ENCODE measurements at regions not wholly inside any gene's neighbourhood (a gene's known extent, or its start where the extent isn't known, plus 50 kb on each side); places are given as distances from the start of the nearest gene placed in this dataset.

DNA sequence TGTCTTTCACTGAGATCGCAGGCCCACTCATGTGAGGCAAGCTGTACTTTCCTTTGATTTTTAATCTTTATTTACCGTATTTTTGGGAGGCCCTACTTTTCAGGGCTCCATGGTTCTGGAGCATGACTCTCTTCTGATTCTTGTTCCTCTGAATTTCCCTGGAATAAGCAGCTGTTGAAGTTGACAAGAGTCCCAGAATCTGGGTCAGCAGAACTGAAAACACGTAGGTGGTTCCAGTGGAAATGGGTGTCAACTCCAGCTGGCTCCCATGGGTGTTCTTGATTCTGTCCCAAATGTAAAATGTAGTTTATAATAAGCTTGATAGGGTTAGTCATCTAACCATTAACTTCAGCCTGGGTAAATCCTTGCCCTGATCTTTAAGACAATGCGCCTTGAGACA, 409.4 kb downstream of the GATA3 start:
- 69 to 83% (median 82%) methylated on average over 4 of the region's 4 CpGs for WGBS, 3 donors
- no peak overlapping the region for H3K27ac ChIP-seq (ENCODE audit: low read depth, low read length)

- WGBS, 3 donors = 80 to 90% (median 86%) methylated on average over 3 of the region's 3 CpGs
- no peak overlapping the region for H3K27ac ChIP-seq (ENCODE audit: low read depth, low read length)
These were observed 414.0 kb downstream of the GATA3 start for GRCh38 chr10:8468477-8468876.

DNA sequence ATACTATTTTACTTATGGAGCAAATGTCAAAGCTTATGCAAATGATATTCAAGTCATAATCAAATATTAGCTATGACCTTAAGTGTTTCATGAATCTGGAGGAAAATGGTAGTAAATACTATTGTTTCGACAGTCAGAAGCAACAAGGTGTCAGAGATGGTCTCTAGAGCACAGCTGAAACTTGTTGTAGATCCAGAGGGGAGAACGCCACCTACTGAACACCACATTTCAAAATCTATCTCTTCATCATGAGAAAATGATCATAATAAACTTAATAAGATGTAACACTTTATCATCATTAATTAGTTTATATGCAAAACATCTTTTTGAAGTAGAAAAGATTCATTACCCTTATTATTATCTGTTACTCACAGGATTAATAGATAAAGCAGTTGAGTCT, 418.7 kb downstream of the GATA3 start:
- H3K27ac ChIP-seq (ENCODE audit: low read depth, low read length) = no peak overlapping the region
- 52 to 62% (median 61%) methylated on average over 2 of the region's 2 CpGs for WGBS, 3 donors

DNA sequence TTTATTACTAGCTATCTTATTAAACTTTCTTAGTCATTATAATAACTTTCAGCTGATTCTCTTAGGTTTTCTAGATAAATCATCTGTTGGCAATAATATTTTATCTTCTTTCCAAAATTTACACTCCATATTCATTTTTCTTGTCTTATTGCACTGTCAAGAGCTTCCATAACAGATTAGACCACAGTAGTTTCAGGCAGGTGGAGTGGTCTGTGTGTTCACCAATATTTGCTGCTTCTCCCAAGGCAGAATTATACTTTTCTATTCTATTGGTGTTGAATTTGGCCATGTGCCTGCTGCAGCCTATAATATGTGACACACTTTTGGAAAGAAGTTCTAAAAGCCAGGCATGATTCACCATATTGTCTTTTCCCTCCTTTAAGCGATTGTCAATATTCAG, 422.8 kb downstream of the GATA3 start:
- 76 to 91% (median 87%) methylated on average over 1 of the region's 1 CpG for WGBS, 3 donors
- no peak overlapping the region for H3K27ac ChIP-seq (ENCODE audit: low read depth, low read length)

DNA sequence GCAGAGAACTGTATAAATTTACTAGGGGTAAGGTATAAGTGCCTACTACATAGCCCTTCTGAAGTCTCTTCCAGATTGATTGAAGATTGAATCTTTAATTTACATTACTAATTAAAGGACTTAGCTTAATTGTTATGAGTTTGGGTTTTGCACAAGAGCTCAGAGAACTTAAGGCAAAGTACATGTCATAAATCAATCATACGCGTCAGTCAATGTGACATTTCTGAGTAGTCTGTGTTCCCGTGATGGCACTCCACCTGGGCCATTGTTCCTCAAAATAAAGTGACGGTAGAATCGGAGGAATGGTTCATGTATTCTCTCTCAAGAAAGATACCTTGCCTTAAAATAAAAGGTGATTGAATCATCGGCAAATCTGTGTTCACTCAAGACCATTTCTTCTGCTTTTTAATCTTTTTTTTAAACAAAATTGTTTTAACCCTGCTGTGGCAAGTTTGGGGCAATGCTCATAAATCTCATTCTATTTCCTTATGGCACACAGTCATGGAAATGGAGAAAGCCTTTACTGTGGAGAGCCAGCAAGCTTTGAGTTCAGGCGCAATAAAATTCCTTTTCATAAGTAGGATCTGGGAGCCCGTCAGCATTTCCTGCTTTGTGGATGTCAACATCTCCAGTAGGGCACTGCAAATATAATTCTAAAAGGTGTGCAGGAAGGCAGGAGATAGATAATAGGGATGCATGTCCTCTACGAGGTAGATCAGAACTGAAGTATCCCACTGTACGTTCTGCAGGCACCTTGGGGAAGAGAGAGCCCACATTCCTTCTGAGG, 427.4 kb downstream of the GATA3 start:
- WGBS, 3 donors = 59 to 75% (median 65%) methylated on average over 10 of the region's 10 CpGs
- no peak overlapping the region for H3K27ac ChIP-seq (ENCODE audit: low read depth, low read length)

DNA sequence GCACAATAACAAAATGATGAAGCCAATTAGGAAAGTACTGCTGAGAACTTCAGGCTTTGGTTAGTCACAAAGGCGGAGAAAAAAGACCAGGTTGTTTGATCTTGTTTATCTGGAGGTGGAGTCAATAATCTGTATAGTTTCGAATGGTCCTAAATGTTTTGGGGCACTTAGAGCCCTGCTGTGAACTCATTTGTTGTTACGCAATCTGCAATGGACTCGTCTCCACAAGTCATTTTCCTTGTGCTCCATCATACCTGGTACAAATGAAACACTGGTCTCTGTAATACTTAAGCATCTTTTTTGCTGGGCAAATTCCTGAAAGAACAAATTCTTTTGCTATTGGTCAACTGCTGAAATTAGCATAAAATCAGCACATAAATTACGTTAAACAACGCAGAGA, 430.5 kb downstream of the GATA3 start:
- H3K27ac ChIP-seq (ENCODE audit: low read depth, low read length) = no peak overlapping the region
- 61 to 86% (median 84%) methylated on average over 6 of the region's 6 CpGs for WGBS, 3 donors

DNA sequence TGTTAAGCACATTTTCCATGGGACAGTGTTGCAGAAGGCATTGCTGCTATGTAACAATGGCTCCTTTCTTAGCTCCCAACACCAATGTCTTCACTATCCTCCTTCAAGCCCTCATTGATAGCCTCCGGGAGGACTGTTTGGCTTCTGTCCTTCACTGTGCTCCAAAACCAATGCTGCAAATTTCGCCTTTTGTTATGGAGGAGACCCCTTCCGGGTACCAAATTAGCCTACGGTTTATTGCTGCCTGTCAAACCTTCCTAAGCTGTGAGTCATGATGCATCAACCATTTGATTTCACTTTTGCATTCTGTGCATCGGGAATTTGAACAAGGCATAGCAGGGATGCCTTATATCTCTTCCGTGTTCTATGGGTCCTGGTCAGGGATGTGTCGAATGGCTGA, 432.9 kb downstream of the GATA3 start:
- WGBS, 3 donors = 78 to 91% (median 88%) methylated on average over 7 of the region's 7 CpGs
- H3K27ac ChIP-seq (ENCODE audit: low read depth, low read length) = no peak overlapping the region

DNA sequence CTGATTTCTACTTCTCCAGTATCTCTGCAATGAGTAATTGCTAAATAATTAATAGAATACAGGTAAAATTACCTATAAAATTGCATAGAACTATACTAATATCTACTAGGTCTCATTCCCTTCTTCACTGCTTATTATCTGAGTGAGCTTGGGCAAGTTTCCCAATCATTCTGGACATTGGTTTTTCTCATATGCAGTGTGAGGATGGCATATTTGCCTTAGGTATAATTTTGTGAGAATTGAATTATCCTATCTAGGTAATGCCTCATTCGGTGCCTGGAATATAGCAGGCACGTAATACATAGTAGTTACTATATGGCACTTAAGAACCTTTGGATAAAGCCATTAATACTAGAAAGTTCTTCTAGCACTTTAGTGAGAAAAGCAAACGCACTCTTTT, 434.7 kb downstream of the GATA3 start:
- no peak overlapping the region for H3K27ac ChIP-seq (ENCODE audit: low read depth, low read length)
- 82 to 94% (median 92%) methylated on average over 3 of the region's 3 CpGs for whole genome bisulfite sequencing, 3 donors

- 47 to 78% (median 70%) methylated on average over 6 of the region's 6 CpGs for WGBS, 3 donors
- H3K27ac ChIP-seq (ENCODE audit: low read depth, low read length) = no peak overlapping the region
These were observed 435.3 kb downstream of the GATA3 start for GRCh38 chr10:8489823-8490222.

DNA sequence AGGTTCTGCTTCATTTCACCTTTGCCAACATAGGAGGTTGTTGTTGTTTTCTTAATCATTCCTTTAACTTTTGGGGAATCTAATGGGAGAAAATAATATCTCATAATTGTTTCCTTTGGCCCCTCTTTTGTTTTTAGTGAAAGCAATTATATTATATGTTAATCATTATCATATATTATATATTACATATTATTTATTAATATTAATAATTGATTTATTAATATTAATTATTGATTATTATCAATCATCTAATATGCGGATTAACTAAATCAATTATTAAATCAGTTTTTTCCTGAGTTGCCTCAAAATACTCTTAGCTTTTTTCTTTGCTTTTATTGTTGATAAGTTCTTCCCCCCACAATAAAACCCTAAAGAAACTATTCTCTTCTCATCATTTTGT, 443.8 kb downstream of the GATA3 start:
- H3K27ac ChIP-seq (ENCODE audit: low read depth, low read length) = no peak overlapping the region
- 78 to 95% (median 93%) methylated on average over 1 of the region's 1 CpG for WGBS, 3 donors

- H3K27ac ChIP-seq (ENCODE audit: low read depth, low read length) = no peak overlapping the region
- 59 to 83% (median 60%) methylated on average over 4 of the region's 4 CpGs for WGBS, 3 donors
These were observed 444.4 kb downstream of the GATA3 start for GRCh38 chr10:8498881-8499280.

DNA sequence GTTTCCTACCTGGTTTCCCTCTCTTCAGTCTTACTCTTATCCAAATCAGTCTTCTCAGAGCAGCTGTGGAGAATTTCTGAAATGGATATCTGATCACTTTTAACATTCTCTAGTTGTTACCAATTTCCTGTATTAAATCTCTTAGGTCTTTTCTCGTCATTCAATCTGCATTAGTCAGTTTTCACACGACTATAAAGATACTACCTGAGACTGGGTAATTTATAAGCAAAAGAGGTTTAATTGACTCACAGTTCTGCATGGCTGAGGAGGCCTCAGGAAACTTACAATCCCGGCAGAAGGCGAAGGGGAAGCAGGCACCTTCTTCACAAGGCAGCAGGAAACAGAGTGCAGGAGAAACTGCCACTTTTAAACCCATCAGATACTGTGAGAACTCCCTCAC, 444.8 kb downstream of the GATA3 start:
- WGBS, 3 donors = 51 to 78% (median 73%) methylated on average over 4 of the region's 4 CpGs
- H3K27ac ChIP-seq (ENCODE audit: low read depth, low read length) = no peak overlapping the region

- no peak overlapping the region for H3K27ac ChIP-seq (ENCODE audit: low read depth, low read length)
These were observed 445.4 kb downstream of the GATA3 start for GRCh38 chr10:8499752-8500390.

DNA sequence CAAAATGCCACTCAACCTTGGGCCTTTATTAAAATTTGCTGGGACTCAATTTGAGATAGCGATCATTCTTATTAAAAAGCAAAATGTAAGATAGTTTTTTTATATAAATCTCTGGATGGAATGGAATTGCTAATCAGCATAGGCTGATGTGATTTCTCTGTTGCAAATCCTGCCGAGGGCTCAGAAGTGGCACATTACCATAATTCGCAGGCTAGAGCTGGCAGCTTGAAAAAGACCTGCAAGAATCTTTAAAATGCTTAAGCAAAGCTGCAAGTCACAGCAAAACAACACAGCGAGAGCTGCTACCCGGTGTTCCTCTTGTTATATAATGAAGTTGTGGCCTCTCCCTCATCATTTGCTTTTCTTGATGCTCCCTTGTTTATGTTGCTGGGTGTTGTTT, 448.1 kb downstream of the GATA3 start:
- 44 to 73% (median 64%) methylated on average over 5 of the region's 5 CpGs for WGBS, 3 donors
- no peak overlapping the region for H3K27ac ChIP-seq (ENCODE audit: low read depth, low read length)

GRCh38 chr10:8504499-8504898, 450.0 kb downstream of the GATA3 start:
- WGBS, 3 donors = 49 to 66% (median 57%) methylated on average over 10 of the region's 10 CpGs

GRCh38 chr10:8507156-8507555, 452.7 kb downstream of the GATA3 start:
- H3K27ac ChIP-seq (ENCODE audit: low read depth, low read length) = no peak overlapping the region

More at GRCh38 chr10:8504499-8504898, 450.0 kb downstream of the GATA3 start:
- H3K27ac ChIP-seq (ENCODE audit: low read depth, low read length) = no peak overlapping the region

GRCh38 chr10:8508882-8509281, 454.4 kb downstream of the GATA3 start:
- 85 to 89% (median 88%) methylated on average over 2 of the region's 2 CpGs for WGBS, 3 donors
- no peak overlapping the region for H3K27ac ChIP-seq (ENCODE audit: low read depth, low read length)

More at GRCh38 chr10:8507156-8507555, 452.7 kb downstream of the GATA3 start:
- 75 to 85% (median 80%) methylated on average over 3 of the region's 3 CpGs for WGBS, 3 donors

DNA sequence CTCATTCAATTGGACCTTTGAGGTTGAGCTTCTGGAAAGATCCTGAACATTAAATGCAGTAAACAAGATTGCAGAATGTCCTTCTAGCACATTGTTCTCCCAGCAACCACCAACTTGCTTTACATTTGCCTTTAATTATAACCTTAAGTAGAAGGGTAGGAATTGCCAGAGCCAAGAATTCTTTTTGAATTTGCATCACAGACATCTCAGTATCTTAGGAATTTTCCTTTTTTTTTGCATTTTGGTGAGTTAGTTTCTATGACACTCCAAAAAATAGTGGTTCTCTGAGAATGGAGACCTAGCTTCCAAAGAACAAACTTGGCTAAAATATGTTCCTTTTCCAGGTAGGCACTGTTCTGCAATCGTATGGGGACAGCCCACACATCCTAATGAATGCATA, 456.0 kb downstream of the GATA3 start:
- 45 to 67% (median 63%) methylated on average over 1 of the region's 1 CpG for whole genome bisulfite sequencing, 3 donors
- no peak overlapping the region for H3K27ac ChIP-seq (ENCODE audit: low read depth, low read length)

DNA sequence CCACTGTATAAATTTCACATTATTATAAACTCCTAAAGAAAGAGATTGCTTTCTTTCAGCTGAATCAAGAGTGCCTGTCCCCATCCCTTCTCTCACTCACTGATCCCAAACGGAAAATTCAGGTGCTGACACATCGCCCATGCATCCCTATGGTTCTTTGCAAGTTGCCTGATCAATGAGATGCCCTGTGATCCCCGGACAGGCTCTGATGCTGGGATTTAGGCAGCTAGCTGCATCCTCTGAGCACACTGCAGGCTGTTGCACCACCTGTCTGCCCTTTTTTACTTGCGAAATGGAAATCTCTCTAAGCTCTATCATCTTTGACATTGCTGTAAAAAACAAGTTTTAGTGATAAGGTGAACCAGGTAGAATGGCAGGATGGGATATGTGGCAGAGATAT, 456.5 kb downstream of the GATA3 start:
- WGBS, 3 donors = 38 to 71% (median 60%) methylated on average over 4 of the region's 4 CpGs

More for the DNA sequence above, 456.5 kb downstream of the GATA3 start:
- H3K27ac ChIP-seq (ENCODE audit: low read depth, low read length) = no peak overlapping the region

All from adipose tissue (tissue), 3 donors.